ENCODE measurements at regions not wholly inside any gene's neighbourhood (a gene's known extent, or its start where the extent isn't known, plus 50 kb on each side); places are given as distances from the start of the nearest gene placed in this dataset.

- Mint-ChIP-seq H3K27me3 (ENCODE audit: unreplicated experiment) (peaks cover 53% of the 10 kb centered on the region), H3K4me1 (ENCODE audit: low read depth, unreplicated experiment) (no peaks in the 10 kb centered on the region), H3K9me3 (ENCODE audit: low read depth, unreplicated experiment) (no peaks in the 10 kb centered on the region), H3K4me3 (ENCODE audit: low read depth, unreplicated experiment) (no peak overlapping the region), H3K27ac (ENCODE audit: unreplicated experiment) (no peak overlapping the region), H3K36me3 (ENCODE audit: insufficient read depth, unreplicated experiment) (no peaks in the 10 kb centered on the region)
- no peak for DNase-seq
- intact Hi-C loops (cut with micrococcal nuclease; ENCODE audit: unreplicated experiment): no loop called here
- no TSS peak for BruUV-seq (replicated peaks)
- TF ChIP-seq CTCF (IDR thresholded peaks at IDR 0.05; ENCODE audit: unreplicated experiment): no peak
- CTCF ChIA-PET: no interaction called here
Measured at GRCh38 chr15:62409466-62409865, 244.4 kb upstream of the C2CD4B start.

GRCh38 chr15:62412686-62413085 is 247.6 kb upstream of the C2CD4B start:
- no TSS peak for BruUV-seq (replicated peaks)
- Mint-ChIP-seq H3K4me3 (ENCODE audit: low read depth, unreplicated experiment) (no peak overlapping the region), H3K4me1 (ENCODE audit: low read depth, unreplicated experiment) (no peaks in the 10 kb centered on the region), H3K9me3 (ENCODE audit: low read depth, unreplicated experiment) (no peaks in the 10 kb centered on the region), H3K27ac (ENCODE audit: unreplicated experiment) (no peak overlapping the region), H3K36me3 (ENCODE audit: insufficient read depth, unreplicated experiment) (no peaks in the 10 kb centered on the region), H3K27me3 (ENCODE audit: unreplicated experiment) (peaks cover 44% of the 10 kb centered on the region)
- intact Hi-C loops (cut with micrococcal nuclease; ENCODE audit: unreplicated experiment): no loop called here
- TF ChIP-seq CTCF (IDR thresholded peaks at IDR 0.05; ENCODE audit: unreplicated experiment): no peak
- CTCF ChIA-PET: no interaction called here
- DNase-seq: no peak

- CTCF ChIA-PET: no interaction called here
- intact Hi-C loops (cut with micrococcal nuclease; ENCODE audit: unreplicated experiment): no loop called here
- peaks cover 46% of the 10 kb centered on the region for H3K27me3 Mint-ChIP-seq (ENCODE audit: unreplicated experiment)
- DNase-seq: no peak
- BruUV-seq (replicated peaks): no TSS peak
- no peaks in the 10 kb centered on the region for H3K36me3 Mint-ChIP-seq (ENCODE audit: insufficient read depth, unreplicated experiment)
- no peak overlapping the region for H3K4me3 Mint-ChIP-seq (ENCODE audit: low read depth, unreplicated experiment)
- H3K4me1 Mint-ChIP-seq (ENCODE audit: low read depth, unreplicated experiment): peaks cover under 1% of the 10 kb centered on the region
- no peaks in the 10 kb centered on the region for H3K9me3 Mint-ChIP-seq (ENCODE audit: low read depth, unreplicated experiment)
- H3K27ac Mint-ChIP-seq (ENCODE audit: unreplicated experiment): no peak overlapping the region
- TF ChIP-seq CTCF (IDR thresholded peaks at IDR 0.05; ENCODE audit: unreplicated experiment): no peak
Measured at GRCh38 chr15:62413153-62413552, 248.1 kb upstream of the C2CD4B start.

GRCh38 chr15:62413786-62414185 is 248.7 kb upstream of the C2CD4B start:
- no peak overlapping the region for H3K27ac Mint-ChIP-seq (ENCODE audit: unreplicated experiment)
- intact Hi-C loops (cut with micrococcal nuclease; ENCODE audit: unreplicated experiment): no loop called here
- no peak for TF ChIP-seq CTCF (IDR thresholded peaks at IDR 0.05; ENCODE audit: unreplicated experiment)
- BruUV-seq (replicated peaks): no TSS peak
- no peak for DNase-seq
- CTCF ChIA-PET: interaction anchor here (0.6 kb wide), 1 partner anchor 308 kb away, joined by 6 read pairs; no protein-coding TSS in a partner anchor
- H3K36me3 Mint-ChIP-seq (ENCODE audit: insufficient read depth, unreplicated experiment): no peaks in the 10 kb centered on the region
- peaks cover 7% of the 10 kb centered on the region for H3K4me1 Mint-ChIP-seq (ENCODE audit: low read depth, unreplicated experiment)
- no peaks in the 10 kb centered on the region for H3K9me3 Mint-ChIP-seq (ENCODE audit: low read depth, unreplicated experiment)
- peaks cover 46% of the 10 kb centered on the region for H3K27me3 Mint-ChIP-seq (ENCODE audit: unreplicated experiment)
- no peak overlapping the region for H3K4me3 Mint-ChIP-seq (ENCODE audit: low read depth, unreplicated experiment)

All from Calu3 (cell line).